ENCODE measurements at regions not wholly inside any gene's neighbourhood (a gene's known extent, or its start where the extent isn't known, plus 50 kb on each side); places are given as distances from the start of the nearest gene placed in this dataset.

DNA sequence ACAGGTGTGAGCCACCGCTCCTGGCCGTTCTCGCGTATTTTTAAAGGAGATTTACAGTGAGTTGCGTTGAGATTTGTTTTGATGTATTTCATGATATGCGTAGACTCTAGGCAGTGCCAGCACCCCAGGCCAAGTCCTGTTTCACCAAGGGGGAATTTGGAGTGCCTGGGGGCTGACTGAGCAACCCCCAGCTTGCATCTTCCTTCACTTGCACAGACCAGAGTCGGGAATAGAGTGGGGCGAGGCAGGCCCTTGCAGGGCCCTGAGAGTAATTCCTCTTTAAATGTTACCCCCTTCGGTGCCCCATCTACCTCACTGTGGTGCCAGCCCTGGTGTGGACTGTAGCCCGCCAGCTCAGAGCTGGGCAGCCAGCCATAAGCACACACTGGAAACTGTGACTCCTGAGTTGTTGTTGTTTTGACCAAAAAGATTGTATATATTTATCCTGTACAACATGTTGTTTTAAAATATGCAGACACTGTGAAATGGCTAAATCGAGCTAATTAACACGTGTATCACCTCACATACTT lies 269.5 kb downstream of the NPHP4 start:
- Mint-ChIP-seq H3K4me1 (ENCODE audit: low read depth) (no peaks in the 10 kb centered on the region), H3K27me3 (peaks cover 2% of the 10 kb centered on the region), H3K36me3 (no peaks in the 10 kb centered on the region), H3K27ac (no peak overlapping the region), H3K4me3 (no peak overlapping the region), H3K9me3 (ENCODE audit: low read depth) (no peaks in the 10 kb centered on the region)

DNA sequence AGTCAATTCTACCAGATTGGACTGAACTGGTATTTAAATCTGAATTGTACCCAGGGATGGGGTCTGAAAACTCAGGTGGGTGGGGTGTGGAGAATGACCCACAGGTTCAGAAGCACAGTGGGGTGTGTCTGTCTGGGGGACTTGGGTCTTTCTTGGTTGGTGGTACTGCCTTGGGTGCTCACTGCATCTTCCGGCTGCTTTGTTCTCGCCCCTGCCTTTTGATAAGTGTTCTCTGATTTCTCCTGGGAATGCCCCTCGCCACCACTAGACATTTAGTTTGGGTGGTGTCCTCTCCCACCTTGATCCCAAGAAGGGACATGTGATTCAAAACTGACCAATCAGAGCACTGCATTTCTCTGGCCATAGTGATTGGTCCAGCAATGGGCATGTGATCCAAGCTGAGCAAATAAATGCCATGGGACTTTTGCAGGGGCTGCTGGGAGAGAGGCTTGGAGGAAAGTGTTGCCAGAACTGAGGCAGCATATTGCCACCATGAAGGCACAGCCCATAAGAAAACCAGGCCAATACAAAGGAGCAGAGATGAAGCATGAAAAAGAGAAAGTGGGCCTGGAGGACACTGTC lies 270.5 kb downstream of the NPHP4 start:
- H3K27ac Mint-ChIP-seq = no peak overlapping the region
- H3K4me3 Mint-ChIP-seq = no peak overlapping the region
- no peaks in the 10 kb centered on the region for H3K4me1 Mint-ChIP-seq (ENCODE audit: low read depth)
- no peaks in the 10 kb centered on the region for H3K9me3 Mint-ChIP-seq (ENCODE audit: low read depth)
- H3K36me3 Mint-ChIP-seq = no peaks in the 10 kb centered on the region
- H3K27me3 Mint-ChIP-seq = peaks cover 4% of the 10 kb centered on the region

DNA sequence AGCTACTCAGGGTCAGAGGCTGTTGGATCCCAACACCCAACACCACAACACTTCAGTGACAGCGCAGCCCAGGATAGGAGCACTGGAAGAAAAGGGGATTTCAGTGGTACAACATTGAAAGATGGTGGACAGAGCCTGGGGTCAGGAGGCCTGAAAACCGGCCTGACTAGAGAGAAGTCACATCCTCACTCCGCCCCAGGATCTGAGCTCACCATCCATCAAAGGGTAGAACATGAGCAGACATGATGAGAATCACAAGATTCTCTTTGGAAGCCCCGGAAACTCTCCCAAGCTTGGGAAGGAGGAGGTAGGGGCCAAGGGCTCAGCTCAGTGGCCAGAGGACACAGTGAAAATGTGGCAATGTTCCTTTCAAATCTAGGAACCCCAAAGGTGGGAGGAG lies 271.3 kb downstream of the NPHP4 start:
- Mint-ChIP-seq H3K9me3 (ENCODE audit: low read depth) (peaks cover under 1% of the 10 kb centered on the region), H3K36me3 (no peaks in the 10 kb centered on the region), H3K4me1 (ENCODE audit: low read depth) (no peaks in the 10 kb centered on the region), H3K27ac (no peak overlapping the region), H3K27me3 (peaks cover 6% of the 10 kb centered on the region), H3K4me3 (no peak overlapping the region)

DNA sequence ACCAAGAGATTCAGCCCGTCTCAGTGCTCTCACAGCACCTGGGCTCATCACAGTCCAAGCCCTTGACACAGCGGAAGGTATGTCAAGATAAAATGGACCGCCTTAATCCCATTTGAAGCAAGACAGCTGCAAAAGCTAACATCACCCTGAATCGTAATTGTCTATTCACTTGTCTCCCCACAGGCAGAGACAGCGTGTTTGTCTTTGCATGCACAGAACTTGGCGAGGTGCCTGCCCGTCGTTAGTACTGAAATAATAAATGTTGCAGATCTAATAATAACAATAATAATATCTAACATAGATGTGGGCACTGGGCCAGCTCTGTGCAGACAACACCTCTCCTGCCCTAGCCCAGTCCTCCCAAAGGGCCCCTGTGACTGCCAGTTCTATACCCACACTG lies 271.7 kb downstream of the NPHP4 start:
- no peak overlapping the region for H3K27ac Mint-ChIP-seq
- H3K36me3 Mint-ChIP-seq = no peaks in the 10 kb centered on the region
- no peak overlapping the region for H3K4me3 Mint-ChIP-seq
- H3K4me1 Mint-ChIP-seq (ENCODE audit: low read depth) = no peaks in the 10 kb centered on the region
- peaks cover 6% of the 10 kb centered on the region for H3K27me3 Mint-ChIP-seq
- H3K9me3 Mint-ChIP-seq (ENCODE audit: low read depth) = peaks cover 4% of the 10 kb centered on the region

DNA sequence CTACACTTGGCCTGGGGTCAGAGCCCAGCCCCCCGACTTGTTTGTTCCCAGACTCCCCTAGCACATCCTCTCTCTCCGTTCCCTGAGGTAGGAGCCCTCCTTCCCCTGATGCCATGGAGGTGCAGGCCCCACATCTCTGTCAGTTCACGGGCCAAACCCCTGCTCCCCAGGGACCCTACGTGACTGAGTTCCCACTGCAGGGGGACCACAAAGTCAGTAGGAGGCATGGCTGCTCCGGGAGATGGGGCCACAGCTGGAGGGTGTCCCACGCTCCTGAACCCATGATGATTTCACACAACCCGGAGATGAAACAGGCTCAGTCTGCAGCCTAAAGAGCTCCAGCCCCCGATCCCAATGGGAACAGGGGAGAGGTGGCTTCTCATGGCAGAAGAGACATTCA lies 272.2 kb downstream of the NPHP4 start:
- Mint-ChIP-seq H3K36me3 (peaks cover 4% of the 10 kb centered on the region), H3K9me3 (ENCODE audit: low read depth) (peaks cover 4% of the 10 kb centered on the region), H3K27me3 (peaks cover 9% of the 10 kb centered on the region), H3K27ac (no peak overlapping the region), H3K4me1 (ENCODE audit: low read depth) (no peaks in the 10 kb centered on the region), H3K4me3 (no peak overlapping the region)

DNA sequence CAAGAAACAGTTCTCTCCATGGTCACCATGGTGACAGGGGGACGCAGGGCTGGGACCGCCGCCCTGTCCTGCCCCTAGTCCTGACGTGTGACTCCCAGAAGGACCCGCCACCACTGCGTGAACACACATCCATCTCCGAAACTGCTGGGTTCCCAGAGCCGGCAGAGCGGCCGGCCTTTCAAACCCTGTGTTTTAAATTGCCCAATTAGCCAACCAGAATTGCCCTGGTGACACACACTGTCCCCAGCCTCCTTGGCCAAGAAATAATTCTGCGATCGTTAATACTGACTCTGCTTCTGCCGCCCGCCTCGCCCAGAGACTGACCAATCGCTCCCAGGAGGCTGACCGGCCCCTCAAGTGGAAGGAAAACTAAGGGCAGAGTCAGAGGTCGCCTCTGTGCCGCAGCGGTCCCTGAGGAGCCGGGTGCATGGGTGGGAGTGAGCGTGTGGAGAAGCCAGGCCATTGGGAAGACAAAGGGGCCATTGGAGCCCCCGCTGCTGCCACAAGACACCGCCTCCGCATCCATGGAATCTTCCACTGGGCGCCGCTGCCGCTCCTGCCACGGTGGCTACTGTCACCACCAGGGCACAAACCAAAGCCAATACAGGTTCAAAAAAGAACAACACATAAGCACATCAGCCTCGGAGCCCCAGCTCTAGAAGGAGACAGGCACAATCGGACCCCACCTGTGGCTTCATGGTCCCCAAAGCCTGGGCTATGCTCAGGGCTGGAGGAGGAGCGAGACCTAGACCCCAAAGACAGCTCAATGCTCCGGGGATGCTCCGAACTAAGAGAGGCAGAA lies 273.2 kb downstream of the NPHP4 start:
- peaks cover 6% of the 10 kb centered on the region for H3K36me3 Mint-ChIP-seq
- no peak overlapping the region for H3K4me3 Mint-ChIP-seq
- H3K27ac Mint-ChIP-seq = no peak overlapping the region
- peaks cover 11% of the 10 kb centered on the region for H3K27me3 Mint-ChIP-seq
- H3K9me3 Mint-ChIP-seq (ENCODE audit: low read depth) = peaks cover 4% of the 10 kb centered on the region
- H3K4me1 Mint-ChIP-seq (ENCODE audit: low read depth) = no peaks in the 10 kb centered on the region

DNA sequence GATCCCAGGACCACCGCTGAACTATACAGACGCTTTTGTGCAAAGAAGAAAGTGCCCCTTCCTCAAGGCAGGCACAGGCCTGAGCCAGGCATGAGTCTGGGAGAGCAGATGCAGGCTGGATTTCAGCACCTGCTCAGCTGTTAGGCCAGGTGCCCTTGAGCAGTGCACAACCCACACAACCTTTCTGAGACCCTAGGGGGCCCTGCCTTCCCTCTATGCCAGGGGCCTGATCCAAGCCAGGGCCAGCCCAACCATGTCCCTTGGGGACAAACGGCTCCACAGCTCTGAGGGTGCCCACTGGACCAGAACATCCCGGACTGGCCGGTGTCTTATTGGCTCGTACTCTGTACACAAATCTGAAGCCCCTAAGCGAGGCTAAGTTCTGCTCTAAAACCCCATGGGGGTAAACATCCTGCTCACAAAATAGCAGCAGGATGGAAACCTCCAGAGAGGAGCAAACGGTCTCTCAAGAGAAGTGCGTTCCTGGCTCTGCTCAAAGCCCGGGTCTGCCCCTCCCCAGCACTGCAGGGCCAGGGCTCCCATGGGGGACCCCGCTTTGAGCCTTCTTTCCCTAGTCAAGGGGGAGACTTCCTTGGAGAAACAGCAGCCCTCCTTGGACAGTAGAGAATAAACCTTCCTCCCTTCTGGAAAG lies 275.1 kb downstream of the NPHP4 start:
- H3K27me3 Mint-ChIP-seq = peaks cover 11% of the 10 kb centered on the region
- peaks cover 4% of the 10 kb centered on the region for H3K9me3 Mint-ChIP-seq (ENCODE audit: low read depth)
- H3K4me3 Mint-ChIP-seq = no peak overlapping the region
- peaks cover 6% of the 10 kb centered on the region for H3K36me3 Mint-ChIP-seq
- peaks cover 3% of the 10 kb centered on the region for H3K4me1 Mint-ChIP-seq (ENCODE audit: low read depth)
- no peak overlapping the region for H3K27ac Mint-ChIP-seq

DNA sequence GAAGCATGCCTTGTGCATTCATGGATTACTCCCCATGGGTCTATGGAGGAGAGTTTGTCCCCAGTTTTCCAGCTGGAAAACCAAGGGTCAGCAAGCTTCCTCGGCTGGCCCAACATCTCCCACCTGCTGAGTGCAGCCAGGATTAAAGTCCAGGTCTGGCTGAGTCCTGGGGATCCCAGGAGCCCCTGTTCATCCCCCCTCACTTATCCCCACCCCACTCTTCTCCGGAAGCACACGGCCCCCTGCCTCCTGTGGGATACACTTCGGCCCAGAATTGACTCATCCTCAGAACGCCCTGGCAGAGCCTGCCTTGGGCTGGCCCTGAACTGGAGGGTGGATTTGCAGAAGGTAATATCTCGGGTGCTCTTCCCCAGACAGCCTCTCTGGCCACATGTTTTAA lies 276.1 kb downstream of the NPHP4 start:
- no peak overlapping the region for H3K4me3 Mint-ChIP-seq
- H3K36me3 Mint-ChIP-seq = peaks cover 6% of the 10 kb centered on the region
- peaks cover 3% of the 10 kb centered on the region for H3K4me1 Mint-ChIP-seq (ENCODE audit: low read depth)
- H3K9me3 Mint-ChIP-seq (ENCODE audit: low read depth) = peaks cover 4% of the 10 kb centered on the region
- peaks cover 11% of the 10 kb centered on the region for H3K27me3 Mint-ChIP-seq
- H3K27ac Mint-ChIP-seq = no peak overlapping the region

DNA sequence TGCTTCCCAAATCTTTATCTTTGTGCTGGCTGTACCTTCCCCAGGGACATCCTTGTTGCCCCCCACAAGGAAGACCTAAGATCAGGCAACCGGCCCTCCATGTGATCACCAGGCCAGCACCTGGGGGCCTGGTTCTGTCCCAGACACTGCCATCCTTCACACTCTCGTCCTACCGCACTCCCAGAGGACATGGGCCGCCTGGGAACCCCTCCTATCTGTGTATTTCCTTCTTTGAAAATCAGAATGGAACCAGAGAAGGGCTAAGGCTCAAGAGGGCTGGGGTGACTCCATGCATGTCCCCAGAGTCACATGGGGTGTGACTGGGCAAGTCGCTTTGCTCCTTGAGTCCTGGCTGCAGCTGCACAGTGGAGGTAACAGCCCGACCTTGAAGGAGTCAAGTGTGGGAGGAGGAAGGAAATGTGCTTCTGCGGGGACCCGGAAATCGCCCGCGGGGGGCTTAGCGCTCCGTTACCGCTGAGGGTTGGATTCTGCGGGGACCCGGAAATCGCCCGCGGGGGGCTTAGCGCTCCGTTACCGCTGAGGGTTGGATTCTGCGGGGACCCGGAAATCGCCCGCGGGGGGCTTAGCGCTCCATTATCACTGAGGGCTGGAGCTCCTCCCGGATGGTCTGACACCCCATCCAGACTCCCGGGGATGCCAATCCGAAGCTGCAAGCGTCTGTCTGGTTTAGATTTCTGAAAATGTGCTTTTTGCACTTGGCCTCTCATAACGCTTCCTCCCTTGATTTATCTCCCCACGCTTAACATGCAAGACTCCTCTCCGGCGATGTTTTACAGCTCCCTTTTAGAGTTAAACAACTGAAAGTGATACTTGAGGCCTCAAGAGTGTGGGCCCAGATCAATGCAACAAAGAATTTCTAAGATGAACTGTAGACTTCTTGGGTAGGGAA lies 278.9 kb downstream of the NPHP4 start:
- Mint-ChIP-seq H3K27ac (peak overlapping the region; percentile 86), H3K4me1 (ENCODE audit: low read depth) (peaks cover 3% of the 10 kb centered on the region), H3K36me3 (peaks cover 6% of the 10 kb centered on the region), H3K9me3 (ENCODE audit: low read depth) (peaks cover 4% of the 10 kb centered on the region), H3K27me3 (peaks cover 11% of the 10 kb centered on the region), H3K4me3 (peak overlapping the region; percentile 67)

DNA sequence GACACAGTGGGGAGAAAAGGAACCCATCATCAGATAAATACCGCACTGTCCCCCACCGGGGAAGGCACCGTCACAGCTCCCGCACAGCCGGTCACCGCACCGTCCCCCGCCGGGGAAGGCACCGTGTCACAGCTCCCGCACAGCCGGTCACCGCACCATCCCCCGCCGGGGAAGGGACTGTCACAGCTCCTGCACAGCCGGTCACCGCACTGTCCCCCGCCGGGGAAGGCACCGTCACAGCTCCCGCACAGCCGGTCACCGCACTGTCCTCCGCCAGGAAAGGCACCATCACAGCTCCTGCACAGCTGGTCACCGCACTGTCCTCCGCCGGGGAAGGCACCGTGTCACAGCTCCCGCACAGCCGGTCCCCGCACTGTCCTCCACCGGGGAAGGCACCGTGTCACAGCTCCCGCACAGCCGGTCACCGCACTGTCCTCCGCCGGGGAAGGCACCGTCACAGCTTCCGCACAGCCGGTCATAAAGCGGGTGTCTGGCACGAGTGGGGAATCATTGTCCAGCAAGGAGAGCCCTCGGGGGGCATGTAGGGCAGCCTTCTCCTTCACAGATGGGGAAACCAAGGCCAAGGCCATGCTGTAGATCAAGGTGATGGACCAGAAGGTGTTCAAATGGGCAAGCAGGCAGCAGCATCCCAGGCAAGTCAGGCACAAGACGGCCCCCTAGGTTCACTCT lies 280.1 kb downstream of the NPHP4 start:
- Mint-ChIP-seq H3K36me3 (peaks cover 6% of the 10 kb centered on the region), H3K9me3 (ENCODE audit: low read depth) (peaks cover 4% of the 10 kb centered on the region), H3K4me3 (no peak overlapping the region), H3K27ac (no peak overlapping the region), H3K27me3 (peaks cover 11% of the 10 kb centered on the region), H3K4me1 (ENCODE audit: low read depth) (peaks cover 3% of the 10 kb centered on the region)

DNA sequence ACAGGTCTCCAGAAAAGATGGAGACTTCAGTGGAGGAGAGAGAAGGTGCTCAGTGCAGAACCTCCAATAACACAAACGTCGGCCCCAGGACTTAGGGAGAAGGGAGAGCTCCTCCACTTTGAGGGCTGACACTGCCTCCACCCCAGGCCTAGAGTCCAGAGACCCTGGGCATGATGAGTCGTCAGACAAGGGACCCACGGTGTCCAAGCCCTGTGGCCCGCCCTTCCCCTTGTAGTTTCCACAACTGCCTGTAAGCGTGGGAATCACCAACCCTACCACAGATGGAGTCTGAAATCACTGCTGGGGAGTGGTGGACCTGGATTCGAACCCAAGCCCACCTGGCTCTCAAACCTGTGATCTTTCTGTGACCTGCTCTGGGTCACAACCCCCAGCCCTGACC lies 281.1 kb downstream of the NPHP4 start:
- H3K4me3 Mint-ChIP-seq = no peak overlapping the region
- peaks cover 6% of the 10 kb centered on the region for H3K36me3 Mint-ChIP-seq
- H3K4me1 Mint-ChIP-seq (ENCODE audit: low read depth) = peaks cover 3% of the 10 kb centered on the region
- peaks cover 9% of the 10 kb centered on the region for H3K27me3 Mint-ChIP-seq
- peaks cover 4% of the 10 kb centered on the region for H3K9me3 Mint-ChIP-seq (ENCODE audit: low read depth)
- H3K27ac Mint-ChIP-seq = no peak overlapping the region

DNA sequence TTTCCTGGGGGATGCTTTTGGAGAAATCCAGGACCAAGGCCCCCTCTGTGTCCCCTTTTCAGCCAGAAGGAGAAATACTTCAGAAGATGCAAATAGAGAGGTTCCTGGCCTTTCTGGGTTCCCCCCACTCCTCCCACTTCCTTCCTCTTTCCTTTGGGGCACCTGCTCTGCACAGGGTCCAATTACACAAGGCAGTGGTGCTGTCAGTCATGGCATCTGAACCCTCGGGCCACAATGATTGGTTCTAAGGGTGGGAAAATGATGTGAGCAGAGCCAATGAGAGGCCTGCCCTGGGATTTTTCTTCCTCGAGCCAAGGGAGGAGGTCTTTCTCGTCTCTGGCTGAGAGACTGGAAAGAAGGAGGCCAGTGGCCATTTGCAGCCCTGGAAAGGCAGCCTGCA lies 282.2 kb downstream of the NPHP4 start:
- no peak overlapping the region for H3K4me3 Mint-ChIP-seq
- peaks cover 3% of the 10 kb centered on the region for H3K4me1 Mint-ChIP-seq (ENCODE audit: low read depth)
- peaks cover 1% of the 10 kb centered on the region for H3K36me3 Mint-ChIP-seq
- peaks cover 5% of the 10 kb centered on the region for H3K27me3 Mint-ChIP-seq
- no peaks in the 10 kb centered on the region for H3K9me3 Mint-ChIP-seq (ENCODE audit: low read depth)
- H3K27ac Mint-ChIP-seq = no peak overlapping the region

DNA sequence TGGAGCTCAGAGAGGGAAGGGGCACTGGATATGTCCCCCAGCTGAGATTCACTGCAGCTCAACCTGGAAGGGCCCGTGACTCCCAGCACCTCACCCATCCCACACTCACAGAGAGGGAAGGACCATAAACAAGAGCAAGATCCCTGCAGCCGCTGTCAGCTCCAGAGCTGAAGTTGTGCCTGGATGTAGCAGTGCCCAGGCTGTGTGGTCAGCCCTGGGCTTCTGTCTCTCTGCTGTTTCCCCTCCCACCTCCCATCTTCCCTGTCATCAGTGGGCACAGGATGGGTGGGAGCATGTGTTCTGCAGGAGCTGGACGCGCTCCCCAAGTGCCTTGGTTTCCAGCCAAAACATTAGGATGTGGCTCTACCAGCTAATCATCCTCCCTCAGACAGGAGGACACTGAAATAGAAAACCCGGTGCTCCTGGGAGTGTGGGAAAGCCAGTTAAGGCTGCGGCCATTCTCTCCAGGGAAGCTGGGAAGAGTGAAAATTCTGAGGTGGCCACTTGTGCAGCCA lies 282.7 kb downstream of the NPHP4 start:
- Mint-ChIP-seq H3K27me3 (peaks cover 2% of the 10 kb centered on the region), H3K4me1 (ENCODE audit: low read depth) (peaks cover 3% of the 10 kb centered on the region), H3K9me3 (ENCODE audit: low read depth) (no peaks in the 10 kb centered on the region), H3K27ac (no peak overlapping the region), H3K4me3 (no peak overlapping the region), H3K36me3 (no peaks in the 10 kb centered on the region)

Measured in activated naive CD8-positive, alpha-beta T cell (primary cell).